Activated T-cell treated with anti-CD3 and anti-CD28 coated beads for 1 hour (primary cell): ENCODE measurements at regions not wholly inside any gene's neighbourhood (a gene's known extent, or its start where the extent isn't known, plus 50 kb on each side); places are given as distances from the start of the nearest gene placed in this dataset.
"Not testable (repeated sequence)": the region's sequence is repeated elsewhere in the genome, so short reads cannot be mapped to it uniquely, and the experiment has no call there.

Experiments
- DNase-seq: peaks from one replicate; pipeline ENCODE4 v3.0.0-alpha.2; 2020; ENCODE audit warnings: low read depth

DNA sequence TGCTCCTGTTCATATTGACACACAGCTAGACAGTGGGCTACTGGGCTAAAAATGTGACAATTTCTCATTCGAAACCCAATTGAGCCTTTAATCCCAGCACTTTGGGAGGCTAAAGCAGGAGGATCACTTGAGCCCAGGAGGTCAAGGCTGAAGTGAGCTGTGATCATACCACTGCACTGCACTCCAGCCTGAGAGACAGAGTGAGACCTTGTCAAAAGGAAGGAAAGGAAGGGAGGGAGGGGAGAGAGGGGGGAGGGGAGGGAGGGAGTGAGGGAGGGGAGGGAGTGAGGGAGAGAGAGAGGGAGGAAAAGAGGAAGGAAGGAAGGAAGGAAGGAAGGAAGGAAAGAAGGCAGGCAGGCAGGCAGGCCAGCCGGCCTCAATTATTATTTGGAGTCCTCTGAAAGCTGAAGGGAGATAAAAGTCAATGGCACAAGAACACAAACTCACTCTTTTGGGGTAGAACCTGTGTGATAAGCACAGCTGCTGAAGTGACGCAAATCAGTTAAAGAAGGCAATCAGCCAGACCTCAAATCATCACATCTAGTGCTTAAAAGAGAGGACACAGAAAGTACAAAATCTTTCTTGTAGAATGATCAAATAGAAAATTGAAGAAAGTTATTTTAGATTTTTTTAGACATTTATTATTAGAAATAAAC, 98.1 kb downstream of the CCDC71L start:
- no peak for DNase-seq

- no peak for DNase-seq
Observed at GRCh38 chr7:106561666-106562411, 99.1 kb downstream of the CCDC71L start.

DNA sequence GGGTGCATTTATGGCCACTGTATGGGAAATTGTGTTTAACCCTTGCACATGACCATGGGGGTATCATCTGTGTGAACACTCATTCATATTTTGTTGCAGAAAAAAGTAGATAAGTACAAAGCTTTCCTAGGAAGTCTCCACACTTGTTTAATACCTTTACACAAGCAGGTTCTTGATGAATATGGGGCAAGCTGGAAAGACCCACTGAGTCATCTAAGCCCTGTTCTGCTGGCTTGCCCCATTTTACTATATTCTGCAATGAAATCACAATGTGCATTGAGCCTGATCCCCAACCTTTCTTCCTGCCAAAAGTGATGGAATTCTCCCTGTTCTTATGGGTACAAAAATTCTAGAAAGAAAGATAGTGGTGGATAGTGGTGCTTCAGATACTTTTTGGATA, 99.8 kb downstream of the CCDC71L start:
- no peak for DNase-seq

GRCh38 chr7:106560482-106560881, 100.5 kb downstream of the CCDC71L start:
- DNase-seq: no peak

DNA sequence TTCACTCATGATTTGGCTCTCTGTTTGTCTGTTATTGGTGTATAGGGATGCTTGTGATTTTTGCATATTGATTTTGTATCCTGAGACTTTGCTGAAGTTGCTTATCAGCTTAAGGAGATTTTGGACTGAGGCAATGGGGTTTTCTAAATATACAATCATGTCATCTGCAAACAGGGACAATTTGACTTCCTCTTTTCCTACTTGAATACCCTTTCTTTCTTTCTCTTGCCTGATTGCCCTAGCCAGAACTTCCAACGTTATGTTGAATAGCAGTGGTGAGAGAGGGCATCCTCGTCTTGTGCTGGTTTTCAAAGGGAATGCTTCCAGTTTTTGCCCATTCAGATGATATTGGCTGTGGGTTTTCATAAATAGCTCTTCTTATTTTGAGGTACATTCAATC, 104.7 kb downstream of the CCDC71L start:
- not testable (repeated sequence) for DNase-seq

DNA sequence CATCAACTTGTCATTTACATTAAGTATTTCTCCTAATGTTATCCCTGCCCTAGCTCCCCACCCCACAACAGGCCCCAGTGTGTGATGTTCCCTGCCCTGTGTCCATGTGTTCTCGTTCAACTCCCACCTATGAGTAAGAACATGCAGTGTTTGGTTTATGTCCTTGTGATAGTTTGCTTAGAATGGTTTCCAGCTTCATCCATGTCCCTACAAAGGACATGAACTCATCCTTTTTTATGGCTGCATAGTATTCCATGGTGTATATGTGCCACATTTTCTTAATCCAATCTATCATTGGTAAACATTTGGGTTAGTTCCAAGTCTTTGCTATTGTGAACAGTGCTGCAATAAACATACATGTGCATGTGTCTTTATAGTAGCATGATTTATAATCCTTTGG, 106.3 kb downstream of the CCDC71L start:
- not testable (repeated sequence) for DNase-seq

- DNase-seq: no peak
Observed at GRCh38 chr7:106553446-106553836, 107.5 kb downstream of the CCDC71L start.

GRCh38 chr7:106552645-106553445, 108.1 kb downstream of the CCDC71L start:
- DNase-seq: no peak

- no peak for DNase-seq
Observed at GRCh38 chr7:106551936-106552335, 109.0 kb downstream of the CCDC71L start.

GRCh38 chr7:106548491-106548890, 112.5 kb downstream of the CCDC71L start:
- DNase-seq: no peak

- no peak for DNase-seq
Observed at GRCh38 chr7:106545275-106545674, 115.7 kb downstream of the CCDC71L start.

GRCh38 chr7:106543221-106543757, 117.7 kb downstream of the CCDC71L start:
- DNase-seq: no peak

DNA sequence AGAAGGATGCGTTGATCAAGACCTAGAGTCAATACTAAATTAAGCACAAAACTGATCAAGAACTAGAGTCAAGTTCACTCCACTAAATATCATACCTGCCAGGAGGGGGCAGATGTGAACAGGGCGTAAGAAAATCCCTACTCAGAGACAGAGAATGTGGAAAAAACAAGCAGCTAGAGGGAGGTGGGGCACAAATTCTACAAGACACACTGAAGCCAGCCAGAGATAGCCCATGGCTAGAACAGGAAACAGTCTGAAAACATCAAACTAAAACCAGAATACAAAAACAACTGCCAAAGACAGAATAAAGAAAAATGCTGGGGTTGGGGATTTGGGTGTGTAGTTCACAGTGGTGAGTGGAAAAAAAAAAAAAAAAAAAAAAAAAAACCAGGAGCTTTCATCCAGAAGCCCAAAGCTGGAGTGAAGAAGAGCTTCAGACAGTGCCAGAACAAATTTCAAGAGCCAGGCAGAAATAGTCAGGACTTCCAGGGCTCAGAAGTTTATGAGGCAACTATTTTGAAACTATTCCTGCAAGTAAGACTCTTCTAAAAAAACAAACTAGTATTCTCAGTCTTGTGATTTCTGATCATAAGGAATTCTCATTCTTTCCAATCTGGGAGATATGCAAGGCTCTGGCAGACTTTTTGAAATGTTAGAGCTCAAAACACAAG, 118.3 kb downstream of the CCDC71L start:
- DNase-seq: no peak

DNA sequence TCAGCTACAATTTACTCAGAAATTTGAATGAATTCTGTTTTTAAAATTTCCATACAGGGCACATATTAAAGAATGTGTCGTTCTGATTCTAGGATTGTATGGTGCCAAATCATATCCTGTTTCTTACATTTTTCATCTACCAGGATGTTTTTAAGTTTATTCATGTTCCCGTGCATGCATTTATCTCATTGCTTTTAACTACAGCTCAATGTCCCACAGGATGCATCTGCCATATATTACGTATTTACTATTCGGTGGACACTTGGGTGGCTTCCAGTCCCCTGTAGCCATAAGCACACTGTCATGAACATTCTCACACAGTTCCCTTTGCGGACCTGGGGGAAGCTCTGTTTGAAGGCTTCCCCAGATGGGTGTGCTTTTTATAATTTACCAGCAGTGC, 122.3 kb downstream of the CCDC71L start:
- DNase-seq: no peak

- no peak for DNase-seq
Observed at GRCh38 chr7:106537119-106537518, 123.8 kb downstream of the CCDC71L start.

- no peak for DNase-seq
Observed at GRCh38 chr7:106536079-106536478, 124.9 kb downstream of the CCDC71L start.

- no peak for DNase-seq
Observed at GRCh38 chr7:106535234-106535932, 125.6 kb downstream of the CCDC71L start.

- no peak for DNase-seq
Observed at GRCh38 chr7:106534271-106534846, 126.6 kb downstream of the CCDC71L start.

GRCh38 chr7:106530183-106530582, 130.8 kb downstream of the CCDC71L start:
- not testable (repeated sequence) for DNase-seq

DNA sequence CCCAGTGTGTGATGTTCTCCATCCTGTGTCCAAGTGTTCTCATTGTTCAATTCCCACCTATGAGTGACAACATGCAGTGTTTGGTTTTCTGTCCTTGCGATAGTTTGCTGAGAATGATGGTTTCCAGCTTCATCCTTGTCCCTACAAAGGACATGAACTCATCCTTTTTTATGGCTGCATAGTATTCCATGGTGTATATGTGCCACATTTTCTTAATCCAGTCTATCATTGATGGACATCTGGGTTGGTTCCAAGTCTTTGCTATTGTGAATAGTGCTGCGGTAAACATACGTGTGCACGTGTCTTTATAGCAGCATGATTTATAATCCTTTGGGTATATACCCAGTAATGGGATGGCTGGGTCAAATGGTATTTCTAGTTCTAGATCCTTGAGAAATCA, 134.3 kb downstream of the CCDC71L start:
- DNase-seq: not testable (repeated sequence)

GRCh38 chr7:106524690-106525059, 136.3 kb downstream of the CCDC71L start:
- no peak for DNase-seq
